ENCODE measurements at regions not wholly inside any gene's neighbourhood (a gene's known extent, or its start where the extent isn't known, plus 50 kb on each side); places are given as distances from the start of the nearest gene placed in this dataset.

- TF ChIP-seq CTCF (IDR thresholded peaks at IDR 0.05), result no peak
- no peak for TF ChIP-seq POLR2A (IDR thresholded peaks at IDR 0.05)
- H3K4me1 ChIP-seq, result no peaks in the 10 kb centered on the region
- 92 to 94% methylated on average over 9 of the region's 9 CpGs for WGBS, 2 donors
- no peaks in the 10 kb centered on the region for H3K9me3 ChIP-seq
- intact Hi-C loops (cut with DNase I), result no loop called here
- H3K4me3 ChIP-seq (replicated peaks in 1 of 3), result no peak overlapping the region
- H3K27ac ChIP-seq, result no peak overlapping the region
- no peaks in the 10 kb centered on the region for H3K36me3 ChIP-seq
- H3K27me3 ChIP-seq, result no peaks in the 10 kb centered on the region
- DNase-seq, result no peak
Observed at GRCh38 chr10:4671451-4672145, 154.4 kb upstream of the AKR1E2 start.

- DNase-seq, result no peak
- intact Hi-C loops (cut with DNase I), result no loop called here
Observed at GRCh38 chr10:4670737-4671136, 155.3 kb upstream of the AKR1E2 start.

GRCh38 chr10:4669585-4669984, 156.4 kb upstream of the AKR1E2 start:
- H3K27ac ChIP-seq, result no peak overlapping the region
- peaks cover 0 to under 1% of the 10 kb centered on the region in 2 donors for H3K4me1 ChIP-seq
- no peaks in the 10 kb centered on the region for H3K9me3 ChIP-seq
- WGBS, 2 donors, result 43 to 55% methylated on average over 2 of the region's 2 CpGs
- no peak for DNase-seq
- no peak overlapping the region for H3K4me3 ChIP-seq (replicated peaks in 1 of 3)
- intact Hi-C loops (cut with DNase I), result loop anchor here (10.0 kb wide), 1 partner anchor 885 kb away; the partner anchor contains the start of gene KLF6
- H3K27me3 ChIP-seq, result no peaks in the 10 kb centered on the region
- no peaks in the 10 kb centered on the region for H3K36me3 ChIP-seq
- TF ChIP-seq POLR2A (IDR thresholded peaks at IDR 0.05) (no peak), CTCF (IDR thresholded peaks at IDR 0.05) (no peak)

More at GRCh38 chr10:4670737-4671136, 155.3 kb upstream of the AKR1E2 start:
- Histone ChIP-seq H3K36me3 (no peaks in the 10 kb centered on the region), H3K27me3 (no peaks in the 10 kb centered on the region), H3K9me3 (no peaks in the 10 kb centered on the region), H3K27ac (no peak overlapping the region), H3K4me1 (no peaks in the 10 kb centered on the region), H3K4me3 (replicated peaks in 1 of 3) (no peak overlapping the region)
- TF ChIP-seq POLR2A (IDR thresholded peaks at IDR 0.05) (no peak), CTCF (IDR thresholded peaks at IDR 0.05) (no peak)

GRCh38 chr10:4663162-4663992, 162.6 kb upstream of the AKR1E2 start:
- intact Hi-C loops (cut with DNase I), result loop anchor here (10.0 kb wide), 1 partner anchor 879 kb away; the partner anchor contains the start of gene KLF6
- H3K27me3 ChIP-seq, result no peaks in the 10 kb centered on the region
- H3K4me1 ChIP-seq, result peaks cover 17 to 40% of the 10 kb centered on the region in 2 donors
- no peaks in the 10 kb centered on the region for H3K36me3 ChIP-seq
- WGBS, 2 donors, result 42 to 48% methylated on average over 9 of the region's 9 CpGs
- peak overlapping the region; percentile 79 to 88 (median 83) for H3K27ac ChIP-seq
- peak; percentile 80 for DNase-seq
- no peak for TF ChIP-seq CTCF (IDR thresholded peaks at IDR 0.05)
- peak in 1 of 2 donors; percentile 55 for TF ChIP-seq POLR2A (IDR thresholded peaks at IDR 0.05)
- H3K4me3 ChIP-seq (replicated peaks in 1 of 3), result no peak overlapping the region
- no peaks in the 10 kb centered on the region for H3K9me3 ChIP-seq

Data from thyroid gland (tissue), 4 donors.